ENCODE measurements at regions not wholly inside any gene's neighbourhood (a gene's known extent, or its start where the extent isn't known, plus 50 kb on each side); places are given as distances from the start of the nearest gene placed in this dataset.

DNA sequence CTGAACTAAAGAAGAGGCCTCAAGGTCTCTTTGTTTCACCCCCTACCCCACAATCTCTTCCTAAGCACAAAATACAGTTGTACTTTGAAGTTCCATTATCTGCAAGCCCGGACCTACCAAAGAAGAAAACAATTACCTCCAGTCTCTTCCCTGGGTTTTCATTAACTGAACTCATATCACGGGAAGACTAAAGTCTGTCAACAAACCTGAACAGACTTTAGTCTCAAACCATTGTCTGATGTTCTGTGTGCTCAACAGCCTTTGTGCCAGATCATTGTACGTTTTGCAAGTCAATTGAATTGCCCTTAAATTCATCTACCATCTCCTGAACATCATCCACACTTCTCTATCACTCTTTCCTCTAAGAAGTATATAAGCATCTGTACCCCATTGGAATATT is 1021.9 kb upstream of the CDH2 start:
- TF ChIP-seq, protein P1, sequence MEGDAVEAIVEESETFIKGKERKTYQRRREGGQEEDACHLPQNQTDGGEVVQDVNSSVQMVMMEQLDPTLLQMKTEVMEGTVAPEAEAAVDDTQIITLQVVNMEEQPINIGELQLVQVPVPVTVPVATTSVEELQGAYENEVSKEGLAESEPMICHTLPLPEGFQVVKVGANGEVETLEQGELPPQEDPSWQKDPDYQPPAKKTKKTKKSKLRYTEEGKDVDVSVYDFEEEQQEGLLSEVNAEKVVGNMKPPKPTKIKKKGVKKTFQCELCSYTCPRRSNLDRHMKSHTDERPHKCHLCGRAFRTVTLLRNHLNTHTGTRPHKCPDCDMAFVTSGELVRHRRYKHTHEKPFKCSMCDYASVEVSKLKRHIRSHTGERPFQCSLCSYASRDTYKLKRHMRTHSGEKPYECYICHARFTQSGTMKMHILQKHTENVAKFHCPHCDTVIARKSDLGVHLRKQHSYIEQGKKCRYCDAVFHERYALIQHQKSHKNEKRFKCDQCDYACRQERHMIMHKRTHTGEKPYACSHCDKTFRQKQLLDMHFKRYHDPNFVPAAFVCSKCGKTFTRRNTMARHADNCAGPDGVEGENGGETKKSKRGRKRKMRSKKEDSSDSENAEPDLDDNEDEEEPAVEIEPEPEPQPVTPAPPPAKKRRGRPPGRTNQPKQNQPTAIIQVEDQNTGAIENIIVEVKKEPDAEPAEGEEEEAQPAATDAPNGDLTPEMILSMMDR (IDR thresholded peaks at IDR 0.05), result no peak
- no peak for TF ChIP-seq POLR2A (IDR thresholded peaks at IDR 0.05)
